Stimulated activated CD8-positive, alpha-beta memory T cell treated with anti-CD3 and anti-CD28 coated beads, Interleukin-7, amount 100 ng/mL, for 24 hours (primary cell): ENCODE measurements at regions not wholly inside any gene's neighbourhood (a gene's known extent, or its start where the extent isn't known, plus 50 kb on each side); places are given as distances from the start of the nearest gene placed in this dataset.

Experiments used
- DNase-seq: peaks from one replicate; pipeline ENCODE4 v3.0.0-alpha.2; 2020; ENCODE audit warnings: low read depth

- no peak for DNase-seq
Measured at GRCh38 chr16:26889740-26890139, 177.0 kb upstream of the C16orf82 start.

DNA sequence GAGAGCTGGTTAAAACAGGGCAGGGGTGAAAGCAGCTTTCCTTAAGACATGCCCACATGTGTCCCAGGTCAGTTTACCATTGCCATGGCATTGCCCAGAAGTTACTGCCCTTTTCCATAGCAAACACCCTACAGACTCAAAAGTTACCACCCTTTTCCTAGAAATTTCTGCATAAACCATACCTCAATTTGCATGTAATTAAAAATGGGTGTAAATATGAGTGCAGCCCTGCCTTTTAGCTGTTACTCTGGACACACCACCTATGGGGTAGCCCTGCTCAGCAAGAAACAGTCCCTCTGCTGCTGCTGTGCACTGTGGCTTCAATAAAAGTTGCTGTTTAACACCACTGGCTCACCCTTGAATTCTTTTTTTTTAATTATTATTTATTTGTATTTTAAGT, 168.5 kb upstream of the C16orf82 start:
- no peak for DNase-seq

- DNase-seq: no peak
Measured at GRCh38 chr16:26901196-26901861, 165.4 kb upstream of the C16orf82 start.

GRCh38 chr16:26901983-26902382, 164.7 kb upstream of the C16orf82 start:
- DNase-seq: no peak

GRCh38 chr16:26905336-26905735, 161.4 kb upstream of the C16orf82 start:
- DNase-seq: no peak

DNA sequence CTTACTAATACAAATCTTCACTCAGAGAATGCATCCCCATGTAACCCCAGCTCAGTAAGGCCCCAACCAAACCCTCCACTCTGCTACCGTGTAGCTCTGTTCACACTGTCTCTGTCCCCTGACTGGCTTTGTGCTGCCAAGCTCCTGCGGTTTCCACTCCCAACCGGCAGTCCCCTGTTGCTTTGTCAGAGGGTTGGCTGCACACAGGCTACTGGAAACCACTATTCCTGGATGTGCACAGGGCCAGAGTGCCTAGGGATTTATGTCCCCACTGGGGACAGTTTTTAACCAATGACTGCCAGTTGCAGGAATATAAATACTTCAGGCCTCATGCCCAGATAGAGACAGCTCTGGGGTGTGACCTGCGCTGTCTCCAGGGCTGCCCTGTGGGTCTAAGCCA, 157.1 kb upstream of the C16orf82 start:
- no peak for DNase-seq

DNA sequence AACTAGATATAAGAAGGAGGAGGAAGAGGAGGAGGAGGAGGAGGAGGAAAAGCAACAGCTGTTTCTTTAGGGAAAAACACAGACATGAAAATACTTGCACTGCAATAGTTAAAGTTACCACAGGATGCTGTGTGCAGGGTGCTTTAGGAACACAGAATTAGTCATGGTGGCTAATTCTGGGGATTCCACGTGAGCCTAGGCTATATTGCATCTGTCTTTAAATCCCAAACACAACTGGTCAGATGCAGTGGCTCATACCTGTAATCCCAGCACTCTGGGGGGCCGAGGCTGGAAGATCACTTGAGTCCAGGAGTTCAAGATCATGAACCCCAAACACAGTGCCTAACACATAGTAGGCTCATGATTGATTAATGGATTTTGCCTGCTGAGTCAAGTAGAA, 155.3 kb upstream of the C16orf82 start:
- DNase-seq: no peak

DNA sequence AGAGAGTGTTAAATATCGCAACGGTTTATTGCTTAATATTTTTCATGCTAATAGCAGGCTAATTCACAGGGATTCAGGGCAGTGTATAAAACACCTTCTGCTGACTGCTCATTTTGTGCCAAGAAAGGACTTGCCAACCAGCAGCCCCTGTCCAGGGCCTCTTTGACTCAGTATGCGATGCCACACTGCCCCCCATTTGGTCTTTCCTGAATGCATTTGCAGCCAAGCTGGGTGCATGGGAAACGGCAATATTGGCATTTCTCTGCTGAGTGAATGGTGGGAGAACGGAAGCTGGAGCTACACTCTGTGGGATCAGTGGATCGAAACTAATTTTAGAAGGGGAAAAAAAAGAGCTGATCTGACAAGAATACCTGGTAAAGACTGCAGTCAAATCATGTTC, 152.9 kb upstream of the C16orf82 start:
- no peak for DNase-seq

DNA sequence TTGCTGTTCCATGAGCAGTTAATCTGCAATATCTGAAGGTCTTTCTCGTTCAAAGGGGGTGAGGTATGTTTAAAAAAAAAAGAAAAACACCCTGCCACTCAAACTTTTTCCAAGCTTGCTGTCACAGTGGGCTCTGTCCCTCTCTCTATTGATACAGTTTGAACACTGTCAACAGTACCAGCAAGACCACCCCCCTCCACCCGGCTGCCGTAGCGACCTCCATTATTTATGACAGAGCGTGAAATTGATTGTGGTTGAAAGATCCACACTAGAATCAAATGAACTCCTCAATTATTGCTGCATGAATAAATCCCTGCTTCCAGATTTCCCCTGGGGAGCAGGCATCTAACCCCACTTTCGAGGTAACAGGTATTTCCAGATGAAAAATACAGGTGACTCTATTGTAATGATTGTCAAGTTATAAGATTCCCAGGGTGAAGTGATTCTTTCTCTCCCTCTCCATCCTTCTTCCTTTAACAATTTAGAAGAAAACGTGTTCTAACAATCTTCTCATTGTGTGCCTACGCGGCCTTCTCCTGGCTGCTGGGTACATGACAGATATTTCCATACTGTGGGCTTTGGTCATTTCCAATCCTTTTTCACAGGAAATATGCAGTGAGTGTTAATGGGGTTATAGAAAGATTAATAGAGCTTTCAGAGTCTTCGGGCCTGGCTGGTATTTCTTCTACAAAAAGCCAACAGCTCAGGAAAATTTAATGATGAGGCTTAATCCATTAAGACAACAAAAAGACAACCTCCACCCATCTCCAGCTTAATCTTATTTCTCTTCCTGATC, 135.7 kb upstream of the C16orf82 start:
- no peak for DNase-seq

DNA sequence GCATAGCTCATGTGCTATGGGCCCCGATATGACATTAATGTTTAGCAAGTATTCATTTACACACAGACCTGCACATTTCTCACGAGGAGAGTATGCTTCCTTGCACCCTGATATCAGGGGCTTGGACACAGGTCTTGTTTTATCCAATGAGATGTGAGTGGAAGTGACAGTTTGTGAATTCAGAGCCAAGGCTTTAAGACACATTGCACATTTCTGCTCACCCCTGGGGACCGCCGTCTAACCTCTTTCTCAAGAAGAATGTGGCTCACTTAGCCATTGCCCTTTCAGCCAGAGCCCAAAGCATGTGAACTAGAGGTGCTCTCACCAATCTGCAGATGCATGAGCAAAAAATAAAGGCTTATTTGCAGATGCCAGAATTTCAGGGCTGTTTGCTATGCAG, 116.1 kb upstream of the C16orf82 start:
- DNase-seq: no peak

DNA sequence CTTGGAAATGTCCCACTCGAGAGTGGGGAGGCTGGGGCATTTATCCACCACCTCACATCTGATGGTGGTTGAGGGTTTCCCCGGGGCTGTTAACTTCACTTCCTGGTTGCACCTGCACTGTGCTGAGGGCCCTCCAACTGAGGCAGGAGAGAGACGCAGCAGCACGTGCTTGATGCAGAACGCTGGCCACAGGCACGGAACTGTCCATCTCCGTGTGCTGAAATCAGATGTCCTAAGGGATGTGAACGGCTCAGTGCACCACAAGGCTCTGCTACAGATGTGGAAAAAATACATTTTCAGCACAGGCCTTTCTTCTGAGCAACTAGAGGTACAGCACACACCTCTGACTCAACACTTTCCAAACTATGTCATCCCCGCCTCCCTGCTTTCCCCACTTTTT, 114.8 kb upstream of the C16orf82 start:
- no peak for DNase-seq

GRCh38 chr16:26952411-26952810, 114.3 kb upstream of the C16orf82 start:
- DNase-seq: no peak

- no peak for DNase-seq
Measured at GRCh38 chr16:26957283-26957859, 109.4 kb upstream of the C16orf82 start.

- DNase-seq: no peak
Measured at GRCh38 chr16:26959416-26960009, 107.2 kb upstream of the C16orf82 start.

- DNase-seq: no peak
Measured at GRCh38 chr16:26961459-26961858, 105.3 kb upstream of the C16orf82 start.

- no peak for DNase-seq
Measured at GRCh38 chr16:26963109-26963508, 103.6 kb upstream of the C16orf82 start.

- no peak for DNase-seq
Measured at GRCh38 chr16:26969589-26970231, 97.0 kb upstream of the C16orf82 start.

GRCh38 chr16:26970292-26970691, 96.4 kb upstream of the C16orf82 start:
- no peak for DNase-seq

DNA sequence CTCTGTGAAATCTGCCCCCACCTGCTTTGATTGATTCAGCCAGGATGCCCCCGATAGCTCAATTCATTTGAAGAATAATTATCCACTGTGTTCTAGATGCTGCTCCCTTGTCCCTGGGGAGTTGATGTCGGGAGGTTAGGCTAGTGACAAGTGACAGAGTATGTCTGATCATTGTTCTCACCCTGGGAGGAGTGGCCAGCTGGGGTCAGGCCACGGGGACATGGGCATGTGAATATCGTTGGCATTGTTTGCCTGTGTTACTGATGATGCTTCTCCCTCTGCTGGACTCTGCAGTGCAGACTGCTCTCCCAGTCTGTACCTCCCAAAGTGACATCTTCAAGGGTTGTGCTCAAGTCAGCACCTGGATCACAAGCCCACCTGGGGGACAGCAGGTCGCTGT, 89.9 kb upstream of the C16orf82 start:
- no peak for DNase-seq

- DNase-seq: no peak
Measured at GRCh38 chr16:26981266-26981938, 85.3 kb upstream of the C16orf82 start.

DNA sequence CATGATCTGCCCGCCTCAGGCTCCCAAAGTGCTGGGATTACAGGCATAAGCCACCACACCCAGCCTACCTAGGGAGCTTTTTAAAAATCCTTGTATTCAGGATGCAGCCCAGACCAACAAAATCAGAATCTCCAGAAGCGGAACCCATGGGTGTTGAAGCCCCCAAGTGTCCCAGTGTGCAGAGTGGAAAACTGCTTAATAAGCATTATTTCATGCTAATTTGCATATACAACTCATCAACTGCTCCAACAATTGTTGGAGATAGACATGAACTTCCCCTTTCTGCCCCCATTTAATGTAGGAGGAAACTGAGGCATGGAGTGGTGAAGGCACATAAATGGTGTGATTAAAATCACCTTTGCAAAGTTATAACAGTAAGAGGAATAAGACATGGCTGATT, 84.3 kb upstream of the C16orf82 start:
- DNase-seq: no peak

- DNase-seq: no peak
Measured at GRCh38 chr16:26983426-26983825, 83.3 kb upstream of the C16orf82 start.
